SU-DHL-6 (cell line): ENCODE measurements at regions not wholly inside any gene's neighbourhood (a gene's known extent, or its start where the extent isn't known, plus 50 kb on each side); places are given as distances from the start of the nearest gene placed in this dataset.

Experiments used
- H2AFZ ChIP-seq: fragments of 200-600 bp; sonication (generic); 2 replicates; pipeline ENCODE4 v1.6.1; 2014; ENCODE audit warnings: low read depth, mild to moderate bottlenecking, moderate library complexity, mixed read lengths, antibody characterized with exemption, low read length; ENCODE audit not compliant: severe bottlenecking
- H3F3A ChIP-seq: fragments of 200-600 bp; shearing (Covaris generic); 2 replicates; pipeline ENCODE4 v1.6.0; 2016; ENCODE audit warnings: antibody characterized with exemption, mild to moderate bottlenecking; ENCODE audit not compliant: insufficient read depth
- H3K27ac ChIP-seq: fragments of 200-600 bp; sonication (generic); 2 replicates; pipeline ENCODE4 v1.5.1; 2016; ENCODE audit warnings: low read depth, mild to moderate bottlenecking, low read length, moderate library complexity, mixed read lengths
- H3K27me3 ChIP-seq: fragments of 200-600 bp; sonication (generic), shearing (Covaris generic); 2 replicates; pipeline ENCODE4 v1.6.0; 2014; ENCODE audit warnings: mild to moderate bottlenecking, low read length
- H3K36me3 ChIP-seq: fragments of 200-600 bp; sonication (generic); 2 replicates; pipeline ENCODE4 v1.6.1; 2014; ENCODE audit warnings: mild to moderate bottlenecking, low read length, mixed read lengths
- H3K4me2 ChIP-seq: fragments of 300-600, 200-600 bp; shearing (Covaris generic), sonication (generic); 2 replicates; pipeline ENCODE4 v1.6.0; 2014; ENCODE audit warnings: low read length, low read depth, mild to moderate bottlenecking; ENCODE audit not compliant: poor library complexity, severe bottlenecking
- H3K4me3 ChIP-seq: fragments of 200-600 bp; sonication (generic); 2 replicates; pipeline ENCODE4 v1.5.1; 2014; ENCODE audit warnings: antibody characterized with exemption, low read length, mild to moderate bottlenecking, mixed read lengths; ENCODE audit not compliant: insufficient read depth, poor library complexity, severe bottlenecking
- H3K79me2 ChIP-seq: fragments of 200-600 bp; sonication (generic); 2 replicates; pipeline ENCODE4 v1.6.1; 2014; ENCODE audit warnings: mild to moderate bottlenecking, low read length, moderate library complexity; ENCODE audit not compliant: insufficient read depth
- H3K9ac ChIP-seq: fragments of 200-600 bp; sonication (generic); 2 replicates; pipeline ENCODE4 v1.7.0; 2014; ENCODE audit warnings: mild to moderate bottlenecking, low read length
- H3K9me2 ChIP-seq: fragments of 200-600 bp; sonication (generic); replicated peaks from 2 replicates; pipeline ENCODE4 v1.6.1; 2014; ENCODE audit warnings: low read length; ENCODE audit not compliant: insufficient read depth
- H3K9me3 ChIP-seq: fragments of 200-600 bp; sonication (generic); 2 replicates; pipeline ENCODE4 v1.6.1; 2014; ENCODE audit warnings: low read length, mixed read lengths; ENCODE audit not compliant: insufficient read depth
- H4K20me1 ChIP-seq: fragments of 200-600 bp; sonication (generic); 2 replicates; pipeline ENCODE4 v1.6.1; 2014; ENCODE audit warnings: low read depth, mild to moderate bottlenecking, antibody characterized with exemption, low read length, moderate library complexity, mixed read lengths
- CTCF ChIP-seq: fragments of 200-600 bp; sonication (generic); IDR thresholded peaks from one replicate; pipeline ENCODE4 v1.5.1; 2017; ENCODE audit warnings: antibody characterized with exemption, mild to moderate bottlenecking, low read length, moderate library complexity; ENCODE audit not compliant: insufficient read depth, poor library complexity, severe bottlenecking
- EZH2phosphoT487 ChIP-seq: fragments of 200-600 bp; sonication (generic), shearing (Covaris generic); conservative IDR thresholded peaks from 2 replicates; pipeline ENCODE4 v1.6.1; 2018; ENCODE audit warnings: mild to moderate bottlenecking, antibody characterized with exemption, low read length, moderate library complexity, mixed read lengths

- Histone ChIP-seq H3K36me3 (no peaks in the 10 kb centered on the region), H3K79me2 (no peaks in the 10 kb centered on the region), H3K9me2 (no peaks in the 10 kb centered on the region), H3K27me3 (no peaks in the 10 kb centered on the region), H3F3A (no peaks in the 10 kb centered on the region), H3K9ac (no peak overlapping the region), H3K9me3 (no peaks in the 10 kb centered on the region), H2AFZ (no peak overlapping the region), H3K4me3 (no peak overlapping the region), H3K27ac (no peak overlapping the region), H3K4me2 (no peak overlapping the region), H4K20me1 (no peaks in the 10 kb centered on the region)
- TF ChIP-seq EZH2phosphoT487 (no peak), CTCF (no peak)
Measured at GRCh38 chr3:104832530-104832929, 534.2 kb upstream of the ALCAM start.

- Histone ChIP-seq H3K27ac (no peak overlapping the region), H3F3A (no peaks in the 10 kb centered on the region), H3K4me3 (no peak overlapping the region), H3K36me3 (no peaks in the 10 kb centered on the region), H3K27me3 (no peaks in the 10 kb centered on the region), H2AFZ (no peak overlapping the region), H3K9me3 (no peaks in the 10 kb centered on the region), H3K9ac (no peak overlapping the region), H3K9me2 (no peaks in the 10 kb centered on the region), H4K20me1 (no peaks in the 10 kb centered on the region), H3K4me2 (no peak overlapping the region), H3K79me2 (no peaks in the 10 kb centered on the region)
- TF ChIP-seq EZH2phosphoT487 (no peak), CTCF (no peak)
Measured at GRCh38 chr3:104835376-104835775, 531.3 kb upstream of the ALCAM start.

GRCh38 chr3:104846270-104846669 lies 520.4 kb upstream of the ALCAM start:
- no peak overlapping the region for H3K4me3 ChIP-seq
- H2AFZ ChIP-seq, result no peak overlapping the region
- no peak overlapping the region for H3K9ac ChIP-seq
- no peaks in the 10 kb centered on the region for H3K79me2 ChIP-seq
- no peaks in the 10 kb centered on the region for H3K9me2 ChIP-seq
- no peak overlapping the region for H3K27ac ChIP-seq
- H4K20me1 ChIP-seq, result no peaks in the 10 kb centered on the region
- H3K9me3 ChIP-seq, result peaks cover 3% of the 10 kb centered on the region; the same call in 1 of the 2 replicates
- no peaks in the 10 kb centered on the region for H3F3A ChIP-seq
- no peaks in the 10 kb centered on the region for H3K27me3 ChIP-seq
- H3K36me3 ChIP-seq, result no peaks in the 10 kb centered on the region
- no peak overlapping the region for H3K4me2 ChIP-seq
- TF ChIP-seq EZH2phosphoT487 (no peak), CTCF (no peak)
